ENCODE measurements at regions not wholly inside any gene's neighbourhood (a gene's known extent, or its start where the extent isn't known, plus 50 kb on each side); places are given as distances from the start of the nearest gene placed in this dataset.

GRCh38 chr14:38901791-38902190, 201.2 kb downstream of the SEC23A start:
- no peaks in the 10 kb centered on the region for H3K36me3 ChIP-seq (ENCODE audit: low read depth)
- no peaks in the 10 kb centered on the region for H3K9me2 ChIP-seq (ENCODE audit: insufficient read depth)
- H3F3A ChIP-seq (ENCODE audit: insufficient read depth) = no peaks in the 10 kb centered on the region
- no peaks in the 10 kb centered on the region for H3K79me2 ChIP-seq (ENCODE audit: insufficient read depth)
- 36 to 48% methylated on average over 4 of the region's 4 CpGs for WGBS, 2 experiments (ENCODE audit: low coverage in 1 of 2, low lambda C conversion rate in 2 of 2, missing lambda C conversion rate in 2 of 2)
- no peak overlapping the region for H2AFZ ChIP-seq
- H3K27me3 ChIP-seq (replicated peaks; ENCODE audit: insufficient read depth) = peaks cover 3% of the 10 kb centered on the region; the same call in 1 of the 2 replicates
- in situ Hi-C loops (cut with MboI) = no loop called here
- H3K9me3 ChIP-seq (ENCODE audit: low read depth) = no peaks in the 10 kb centered on the region
- H3K27ac ChIP-seq = no peak overlapping the region
- H3K9ac ChIP-seq = no peak overlapping the region
- H4K20me1 ChIP-seq (ENCODE audit: insufficient read depth) = no peaks in the 10 kb centered on the region
- H3K4me3 ChIP-seq = no peak overlapping the region
- DNase-seq = no peak
- no peak for TF ChIP-seq EZH2 (IDR thresholded peaks at IDR 0.05; ENCODE audit: insufficient read depth, poor library complexity, severe bottlenecking)
- TF ChIP-seq EZH2phosphoT487 (IDR thresholded peaks at IDR 0.05; ENCODE audit: insufficient read depth, low read depth) = no peak
- no peaks in the 10 kb centered on the region for H3K4me1 ChIP-seq (ENCODE audit: insufficient read depth)
- no peak overlapping the region for H3K4me2 ChIP-seq (ENCODE audit: unreplicated experiment)

GRCh38 chr14:38900887-38901286, 202.1 kb downstream of the SEC23A start:
- H3K27ac ChIP-seq = no peak overlapping the region
- no peaks in the 10 kb centered on the region for H3K79me2 ChIP-seq (ENCODE audit: insufficient read depth)
- 34 to 48% methylated on average over 1 of the region's 1 CpG for WGBS, 2 experiments (ENCODE audit: low coverage in 1 of 2, low lambda C conversion rate in 2 of 2, missing lambda C conversion rate in 2 of 2)
- no peak overlapping the region for H3K9ac ChIP-seq
- no peaks in the 10 kb centered on the region for H3K4me1 ChIP-seq (ENCODE audit: insufficient read depth)
- H3F3A ChIP-seq (ENCODE audit: insufficient read depth) = no peaks in the 10 kb centered on the region
- no peak overlapping the region for H3K4me2 ChIP-seq (ENCODE audit: unreplicated experiment)
- H3K9me2 ChIP-seq (ENCODE audit: insufficient read depth) = no peaks in the 10 kb centered on the region
- no peaks in the 10 kb centered on the region for H3K36me3 ChIP-seq (ENCODE audit: low read depth)
- peaks cover 3% of the 10 kb centered on the region; the same call in 1 of the 2 replicates for H3K27me3 ChIP-seq (replicated peaks; ENCODE audit: insufficient read depth)
- no peak overlapping the region for H2AFZ ChIP-seq
- no peak for TF ChIP-seq EZH2 (IDR thresholded peaks at IDR 0.05; ENCODE audit: insufficient read depth, poor library complexity, severe bottlenecking)
- no peak for TF ChIP-seq EZH2phosphoT487 (IDR thresholded peaks at IDR 0.05; ENCODE audit: insufficient read depth, low read depth)
- in situ Hi-C loops (cut with MboI) = no loop called here
- no peak overlapping the region for H3K4me3 ChIP-seq
- no peak for DNase-seq
- H4K20me1 ChIP-seq (ENCODE audit: insufficient read depth) = no peaks in the 10 kb centered on the region
- no peaks in the 10 kb centered on the region for H3K9me3 ChIP-seq (ENCODE audit: low read depth)

GRCh38 chr14:38887696-38888095, 215.3 kb downstream of the SEC23A start:
- no peaks in the 10 kb centered on the region for H3K9me3 ChIP-seq (ENCODE audit: low read depth)
- H3K4me3 ChIP-seq = no peak overlapping the region
- in situ Hi-C loops (cut with MboI) = no loop called here
- no peak overlapping the region for H3K27ac ChIP-seq
- H3K4me1 ChIP-seq (ENCODE audit: insufficient read depth) = no peaks in the 10 kb centered on the region
- H3F3A ChIP-seq (ENCODE audit: insufficient read depth) = no peaks in the 10 kb centered on the region
- TF ChIP-seq EZH2phosphoT487 (IDR thresholded peaks at IDR 0.05; ENCODE audit: insufficient read depth, low read depth) = no peak
- TF ChIP-seq EZH2 (IDR thresholded peaks at IDR 0.05; ENCODE audit: insufficient read depth, poor library complexity, severe bottlenecking) = no peak
- 35 to 54% methylated on average over 2 of the region's 2 CpGs for WGBS, 2 experiments (ENCODE audit: low coverage in 1 of 2, low lambda C conversion rate in 2 of 2, missing lambda C conversion rate in 2 of 2)
- H3K27me3 ChIP-seq (replicated peaks; ENCODE audit: insufficient read depth) = peaks cover 15% of the 10 kb centered on the region
- no peak for DNase-seq
- H3K36me3 ChIP-seq (ENCODE audit: low read depth) = no peaks in the 10 kb centered on the region
- H3K79me2 ChIP-seq (ENCODE audit: insufficient read depth) = no peaks in the 10 kb centered on the region
- no peaks in the 10 kb centered on the region for H3K9me2 ChIP-seq (ENCODE audit: insufficient read depth)
- H3K9ac ChIP-seq = no peak overlapping the region
- no peak overlapping the region for H2AFZ ChIP-seq
- H4K20me1 ChIP-seq (ENCODE audit: insufficient read depth) = no peaks in the 10 kb centered on the region
- no peak overlapping the region for H3K4me2 ChIP-seq (ENCODE audit: unreplicated experiment)

- DNase-seq = no peak
- no peaks in the 10 kb centered on the region for H4K20me1 ChIP-seq (ENCODE audit: insufficient read depth)
- no peaks in the 10 kb centered on the region for H3K9me3 ChIP-seq (ENCODE audit: low read depth)
- H3K27ac ChIP-seq = no peak overlapping the region
- H3K79me2 ChIP-seq (ENCODE audit: insufficient read depth) = no peaks in the 10 kb centered on the region
- H3K36me3 ChIP-seq (ENCODE audit: low read depth) = no peaks in the 10 kb centered on the region
- in situ Hi-C loops (cut with MboI) = no loop called here
- H3K9ac ChIP-seq = no peak overlapping the region
- H3K9me2 ChIP-seq (ENCODE audit: insufficient read depth) = no peaks in the 10 kb centered on the region
- H3K4me3 ChIP-seq = no peak overlapping the region
- no peak for TF ChIP-seq EZH2phosphoT487 (IDR thresholded peaks at IDR 0.05; ENCODE audit: insufficient read depth, low read depth)
- no peak for TF ChIP-seq EZH2 (IDR thresholded peaks at IDR 0.05; ENCODE audit: insufficient read depth, poor library complexity, severe bottlenecking)
- no peak overlapping the region for H2AFZ ChIP-seq
- H3K27me3 ChIP-seq (replicated peaks; ENCODE audit: insufficient read depth) = peaks cover 10% of the 10 kb centered on the region
- H3F3A ChIP-seq (ENCODE audit: insufficient read depth) = no peaks in the 10 kb centered on the region
- H3K4me1 ChIP-seq (ENCODE audit: insufficient read depth) = no peaks in the 10 kb centered on the region
- H3K4me2 ChIP-seq (ENCODE audit: unreplicated experiment) = no peak overlapping the region
Measured at GRCh38 chr14:38884109-38884508, 218.9 kb downstream of the SEC23A start.

GRCh38 chr14:38883127-38883526, 219.9 kb downstream of the SEC23A start:
- Histone ChIP-seq H3K9ac (no peak overlapping the region), H2AFZ (no peak overlapping the region), H3K4me2 (ENCODE audit: unreplicated experiment) (no peak overlapping the region), H3F3A (ENCODE audit: insufficient read depth) (no peaks in the 10 kb centered on the region), H3K4me3 (no peak overlapping the region), H3K79me2 (ENCODE audit: insufficient read depth) (no peaks in the 10 kb centered on the region), H3K27ac (no peak overlapping the region), H4K20me1 (ENCODE audit: insufficient read depth) (no peaks in the 10 kb centered on the region), H3K27me3 (replicated peaks; ENCODE audit: insufficient read depth) (peaks cover 13% of the 10 kb centered on the region), H3K4me1 (ENCODE audit: insufficient read depth) (no peaks in the 10 kb centered on the region), H3K9me3 (ENCODE audit: low read depth) (no peaks in the 10 kb centered on the region), H3K9me2 (ENCODE audit: insufficient read depth) (no peaks in the 10 kb centered on the region), H3K36me3 (ENCODE audit: low read depth) (no peaks in the 10 kb centered on the region)
- TF ChIP-seq EZH2phosphoT487 (IDR thresholded peaks at IDR 0.05; ENCODE audit: insufficient read depth, low read depth) = no peak
- TF ChIP-seq EZH2 (IDR thresholded peaks at IDR 0.05; ENCODE audit: insufficient read depth, poor library complexity, severe bottlenecking) = no peak
- 73 to 85% methylated on average over 3 of the region's 3 CpGs for whole genome bisulfite sequencing, 2 experiments (ENCODE audit: low coverage in 1 of 2, low lambda C conversion rate in 2 of 2, missing lambda C conversion rate in 2 of 2)
- in situ Hi-C loops (cut with MboI) = no loop called here
- DNase-seq = no peak

Measured in GM23248 (cell line).